Right kidney (tissue), 1 donor: ENCODE measurements at regions not wholly inside any gene's neighbourhood (a gene's known extent, or its start where the extent isn't known, plus 50 kb on each side); places are given as distances from the start of the nearest gene placed in this dataset.
"Not testable (repeated sequence)": the region's sequence is repeated elsewhere in the genome, so short reads cannot be mapped to it uniquely, and the experiment has no call there.

ENCODE experiments used
- DNase-seq: peaks from one replicate; pipeline ENCODE4 v3.0.0-alpha.2; 2016

DNA sequence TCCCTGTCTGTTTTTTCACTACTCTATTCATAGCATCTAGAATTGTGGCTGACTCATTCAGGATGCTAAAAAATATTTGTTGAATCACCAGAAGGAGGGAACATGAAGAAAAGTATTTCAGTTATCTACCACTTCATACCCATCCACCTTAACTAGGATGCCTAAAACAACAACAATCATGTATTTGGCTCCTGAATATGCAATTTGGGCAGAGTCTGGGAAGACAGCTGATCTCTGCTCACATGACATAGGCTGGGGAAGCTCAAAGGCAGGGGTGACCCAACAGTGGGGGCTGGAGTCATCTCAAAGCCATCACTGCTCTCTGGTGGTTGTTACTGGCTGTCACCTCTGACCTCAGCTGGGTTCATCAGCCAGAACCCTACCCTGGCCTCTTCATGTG is 80.1 kb upstream of the RPL38 start:
- no peak for DNase-seq

DNA sequence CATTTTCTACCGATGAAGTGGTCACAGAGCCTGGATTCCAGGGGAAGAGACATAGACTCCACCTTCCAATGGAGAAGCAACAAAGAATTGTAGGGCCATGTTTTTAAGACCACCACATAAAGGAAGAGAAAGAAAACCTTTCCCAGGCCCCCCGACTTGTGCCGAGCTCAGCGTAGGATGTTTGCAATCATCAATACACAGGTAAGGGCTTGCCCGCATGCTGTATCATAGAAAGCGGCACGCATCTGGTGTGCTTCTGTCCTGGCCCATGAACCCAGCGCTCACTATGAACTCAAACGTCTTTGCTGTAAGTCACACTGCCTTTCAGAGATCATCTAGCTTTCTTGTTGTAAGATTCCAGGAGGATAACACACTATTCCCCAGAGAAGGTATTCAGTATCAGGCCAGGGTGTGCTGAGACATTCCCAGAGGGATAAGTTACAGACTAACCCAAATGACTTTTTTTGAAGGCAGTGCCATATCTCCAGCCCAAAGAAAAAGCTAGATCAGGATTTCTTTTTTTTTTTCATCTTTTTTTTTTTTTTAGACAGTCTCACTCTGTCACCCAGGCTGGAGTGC is 79.5 kb upstream of the RPL38 start:
- DNase-seq: no peak

DNA sequence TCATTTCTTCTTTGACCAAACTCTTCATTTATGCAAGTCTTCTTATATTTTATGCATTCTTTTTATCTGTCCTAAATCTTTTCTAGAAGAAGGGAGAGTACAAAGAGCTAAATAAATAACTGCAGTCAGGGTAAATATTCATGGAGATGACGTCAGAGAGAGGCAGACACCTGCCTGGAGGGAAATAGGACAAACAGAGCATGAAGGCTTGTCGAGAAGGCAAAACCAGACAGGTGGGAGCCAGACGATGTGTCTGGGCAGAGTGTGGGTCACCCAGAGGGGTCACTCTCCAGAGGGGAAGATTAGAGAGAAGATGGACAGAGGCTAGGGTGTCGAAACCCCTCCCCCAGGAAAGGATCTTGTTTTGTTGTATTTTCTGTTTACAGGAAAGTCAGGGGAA is 78.3 kb upstream of the RPL38 start:
- no peak for DNase-seq

DNA sequence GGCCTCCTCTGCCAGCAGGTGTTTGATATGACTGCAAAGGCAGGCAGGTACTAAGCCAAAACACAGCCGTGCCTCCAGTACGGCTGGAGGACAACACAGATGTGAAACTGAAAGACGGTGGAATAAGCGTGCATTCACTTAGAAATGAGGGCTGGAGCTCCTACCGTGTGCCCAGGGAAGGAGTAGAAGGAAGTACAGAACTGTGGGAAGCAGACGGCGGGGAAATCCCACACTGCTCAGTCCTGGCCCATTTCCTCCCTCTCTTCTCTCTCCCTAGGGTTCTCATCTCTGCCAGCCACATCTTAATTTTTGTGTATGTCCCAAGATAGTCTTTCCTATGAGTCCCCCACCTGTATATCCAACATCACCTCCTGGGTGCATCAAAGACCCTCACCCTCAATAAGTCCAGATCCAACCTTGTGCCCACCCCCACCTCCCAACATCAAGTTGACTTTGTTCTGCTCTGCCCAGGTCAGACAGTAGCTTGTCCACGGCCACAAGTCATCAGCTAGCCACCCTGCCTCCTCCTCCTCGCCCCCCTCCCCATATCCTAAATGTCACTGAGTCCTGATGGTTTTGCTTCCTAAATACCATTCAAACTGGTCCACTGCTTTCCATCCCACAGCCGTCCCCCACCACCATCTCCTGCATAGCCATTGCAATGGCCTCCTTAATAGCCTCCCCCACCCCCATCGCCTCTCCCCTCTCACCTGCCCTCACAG is 77.1 kb upstream of the RPL38 start:
- no peak for DNase-seq

DNA sequence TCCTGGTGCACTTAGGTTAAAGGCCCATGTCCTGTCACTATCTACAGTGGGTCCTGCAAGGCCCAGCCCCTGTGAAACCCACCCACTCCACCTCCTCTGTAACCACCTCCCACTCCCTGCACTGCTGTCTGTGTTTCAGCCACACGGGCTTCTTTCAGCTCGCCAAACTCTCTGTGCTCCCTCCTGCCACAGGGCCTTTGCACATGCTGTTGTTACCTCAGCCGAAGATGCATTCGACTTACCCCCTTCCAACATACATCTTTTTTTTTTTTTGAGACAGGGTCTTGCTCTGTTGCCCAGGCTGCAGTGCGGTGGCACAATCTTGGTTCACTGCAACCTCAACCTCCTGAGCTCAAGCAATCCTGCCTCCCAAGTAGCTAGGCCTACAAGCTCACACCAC is 76.5 kb upstream of the RPL38 start:
- DNase-seq: no peak

DNA sequence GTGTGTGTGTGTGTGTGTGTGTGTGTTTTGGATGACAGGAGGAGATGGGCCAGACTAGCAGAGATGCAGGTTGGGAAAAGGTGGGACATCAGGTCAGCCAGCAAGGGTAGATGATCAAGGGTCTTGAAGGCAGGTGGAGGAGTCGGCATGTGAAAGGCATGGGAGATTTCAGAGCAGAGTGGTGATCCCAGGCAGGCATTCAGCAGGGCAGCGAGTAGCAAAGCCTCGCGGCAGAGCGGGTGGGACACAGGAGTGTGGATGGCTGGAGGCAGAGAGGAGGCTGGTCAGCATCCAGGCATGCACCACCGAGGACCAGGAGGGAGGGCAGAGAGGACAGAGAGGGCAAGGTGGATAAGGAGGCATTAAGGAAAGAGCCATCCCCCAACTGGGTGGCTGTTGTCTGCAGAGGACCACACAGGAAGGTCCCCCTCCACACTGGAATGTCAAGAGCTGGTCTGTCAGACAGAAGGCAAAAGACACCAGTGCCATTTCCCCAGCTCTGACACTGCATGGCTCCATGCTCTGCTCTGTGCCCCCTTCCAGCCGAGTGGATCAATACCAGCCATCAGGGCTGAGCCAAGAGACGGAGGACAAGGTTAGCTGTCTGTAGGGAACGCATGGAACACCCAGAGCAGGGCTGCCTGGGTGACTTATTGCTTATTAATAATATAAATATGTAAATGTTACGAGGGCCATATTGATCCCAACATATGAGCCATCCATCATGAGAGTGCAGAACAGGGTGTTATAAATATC is 74.8 kb upstream of the RPL38 start:
- no peak for DNase-seq

DNA sequence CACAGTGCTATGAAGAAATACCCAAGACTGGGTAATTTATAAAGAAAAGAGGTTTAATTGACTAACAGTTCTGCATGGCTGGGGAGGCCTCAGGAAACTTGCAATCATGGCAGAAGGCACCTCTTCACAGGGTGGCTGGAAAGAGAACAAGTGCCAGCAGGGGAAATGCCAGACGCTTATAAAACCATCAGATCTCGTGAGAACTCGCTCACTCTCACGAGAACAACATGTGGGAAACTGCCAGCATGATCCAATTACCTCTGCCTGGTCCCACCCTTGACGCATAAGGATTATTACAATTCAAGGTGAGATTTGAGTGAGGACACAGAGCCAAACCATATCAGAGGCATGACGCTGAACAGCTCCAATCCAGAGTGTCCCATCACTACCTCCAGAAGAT is 73.7 kb upstream of the RPL38 start:
- DNase-seq: not testable (repeated sequence)

DNA sequence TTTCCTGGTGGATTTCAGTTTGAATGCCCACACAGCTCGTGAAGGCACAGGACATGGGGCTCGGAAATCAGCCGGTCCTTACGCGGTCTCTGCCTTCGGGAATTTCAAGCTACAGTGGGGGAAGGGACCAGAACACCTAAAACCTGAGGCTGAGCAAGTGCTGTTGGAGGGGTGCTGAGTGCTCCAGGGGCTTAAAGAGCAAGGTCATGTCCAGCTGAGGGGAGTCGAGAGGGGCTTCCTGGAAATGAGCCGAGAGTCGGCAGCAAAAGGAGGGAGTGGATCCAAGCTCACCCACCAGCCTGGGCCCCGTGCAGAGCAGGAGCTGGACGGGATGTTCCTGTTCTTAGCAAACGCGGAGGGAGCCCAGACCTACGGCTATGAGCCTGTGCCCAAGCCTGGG is 73.2 kb upstream of the RPL38 start:
- DNase-seq: no peak

DNA sequence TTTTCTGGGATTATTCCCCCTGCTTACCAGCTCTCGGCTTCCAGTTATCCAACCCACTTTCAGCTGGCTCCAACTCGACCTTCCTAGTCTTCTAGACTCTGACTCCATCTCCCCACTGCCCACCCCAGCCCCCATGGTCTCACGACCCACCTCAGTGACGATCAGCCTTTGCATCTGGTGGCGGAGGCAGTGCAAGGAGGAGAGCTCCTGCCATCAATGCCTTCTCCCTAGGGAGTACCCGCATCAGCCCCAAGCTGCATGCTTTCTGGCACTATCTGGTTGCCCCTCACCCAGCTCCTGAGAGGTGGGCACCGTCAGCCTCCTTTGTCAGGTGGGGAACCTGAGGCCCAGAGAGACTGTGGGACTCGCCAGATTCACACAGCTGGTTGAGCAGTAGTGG is 72.6 kb upstream of the RPL38 start:
- DNase-seq: no peak

DNA sequence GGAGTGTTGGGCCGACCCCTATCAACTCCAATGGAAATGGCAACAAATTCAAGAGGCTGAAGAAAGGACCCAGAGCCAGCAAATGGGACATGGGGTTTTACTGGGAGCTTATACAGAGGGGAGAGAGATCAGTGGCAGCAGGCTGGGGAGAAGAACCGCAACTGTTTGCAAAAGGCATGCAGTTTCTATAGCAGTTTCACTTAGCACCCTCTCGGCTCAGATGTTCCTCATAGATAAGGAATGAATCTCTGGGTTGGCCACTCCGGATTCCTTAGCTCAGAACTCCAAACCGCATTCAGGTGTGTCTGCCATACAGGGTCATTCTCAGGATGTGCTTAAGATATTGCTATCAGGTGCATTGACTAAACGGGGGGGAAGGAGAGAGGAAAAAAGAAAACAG is 71.1 kb upstream of the RPL38 start:
- DNase-seq: no peak

DNA sequence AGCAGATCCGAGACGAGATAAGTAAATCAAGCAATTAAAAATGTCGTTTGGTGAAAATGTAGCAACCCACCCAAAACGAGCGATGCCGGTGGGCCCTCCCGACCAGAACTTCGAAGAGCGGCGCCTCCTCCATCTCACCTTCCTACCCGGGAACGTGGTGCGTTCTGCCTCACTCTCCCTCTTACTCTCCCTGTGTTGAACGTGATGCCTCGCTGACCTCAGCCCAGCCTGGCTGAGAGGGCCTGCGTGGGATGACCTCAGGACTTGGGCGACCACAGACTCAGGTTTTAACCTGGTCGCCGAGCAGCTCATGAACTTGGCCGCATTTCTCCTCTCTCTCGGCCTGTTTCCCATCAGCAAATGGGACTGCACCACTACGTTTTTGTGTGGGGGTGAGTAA is 69.7 kb upstream of the RPL38 start:
- no peak for DNase-seq

DNA sequence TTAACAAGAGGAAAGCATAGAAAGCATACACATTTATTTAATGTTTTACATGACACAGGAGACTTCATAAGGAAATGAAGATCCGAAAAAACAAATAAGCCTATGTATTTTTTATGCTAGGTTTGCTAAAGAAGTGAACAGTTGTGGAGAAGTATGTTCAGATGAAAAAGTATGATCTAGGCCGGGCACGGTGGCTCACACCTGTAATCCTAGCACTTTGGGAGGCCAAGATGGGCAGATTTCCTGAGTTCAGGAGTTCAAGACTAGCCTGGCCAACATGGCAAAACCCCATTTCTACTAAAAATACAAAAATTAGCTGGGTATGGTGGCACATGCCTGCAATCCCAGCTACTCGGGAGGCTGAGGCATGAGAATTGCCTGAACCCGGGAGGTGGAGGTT is 69.2 kb upstream of the RPL38 start:
- not testable (repeated sequence) for DNase-seq

DNA sequence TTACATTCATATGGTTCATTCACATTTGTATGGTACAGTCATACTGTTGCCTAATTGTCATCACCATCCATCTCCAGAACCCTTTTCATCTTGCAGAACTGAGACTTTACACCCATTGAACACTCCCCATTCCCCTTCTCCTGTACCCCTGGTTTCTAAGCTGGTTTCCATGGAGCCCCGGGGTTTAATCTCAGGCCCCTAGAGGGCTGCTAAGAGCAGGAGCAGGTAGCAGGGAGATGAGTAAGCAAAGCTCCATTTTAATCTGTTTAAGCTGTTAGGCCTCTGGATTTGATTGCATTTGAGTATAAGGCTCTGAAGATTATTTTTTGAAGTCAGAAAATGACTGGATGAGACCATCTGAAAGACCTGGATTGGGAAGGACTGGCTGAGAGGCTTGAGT is 68.5 kb upstream of the RPL38 start:
- no peak for DNase-seq

DNA sequence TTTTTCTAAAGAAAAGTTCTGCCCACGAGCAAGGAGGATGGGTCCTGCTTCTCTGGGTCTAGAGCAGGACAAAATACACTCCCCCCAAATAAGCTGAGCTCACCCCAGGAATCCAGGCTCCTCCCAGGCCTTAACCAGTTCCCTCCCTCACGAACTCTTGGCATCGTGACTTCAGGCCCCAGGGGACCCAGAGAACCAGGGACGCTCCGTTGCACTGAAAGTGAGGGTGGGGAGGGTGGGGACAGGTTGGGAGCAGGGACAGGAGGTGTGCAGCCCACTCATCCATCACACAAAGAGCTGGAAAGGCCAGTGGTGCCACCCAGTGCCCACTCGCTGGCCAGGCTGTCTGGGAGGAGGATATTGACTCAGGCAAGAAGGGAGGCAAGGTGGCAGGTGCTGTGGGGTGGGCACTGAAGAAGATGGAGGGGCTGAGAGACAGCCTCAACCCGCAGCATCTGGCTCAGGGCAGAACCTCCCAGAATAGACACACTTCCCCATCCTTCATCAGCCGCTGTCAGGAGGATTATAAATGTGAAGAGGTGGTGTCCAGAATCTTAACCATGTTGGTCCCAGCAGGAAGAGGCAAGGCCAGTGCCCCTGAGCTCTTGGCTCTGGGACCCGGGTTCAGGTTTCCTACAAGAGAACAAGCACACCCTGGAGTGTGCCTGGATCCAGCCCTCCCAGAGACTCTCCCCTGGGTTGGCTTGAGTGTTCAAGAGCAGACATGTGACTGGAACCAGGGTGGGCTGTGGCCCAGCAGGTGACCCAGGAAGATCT is 67.9 kb upstream of the RPL38 start:
- DNase-seq: no peak

DNA sequence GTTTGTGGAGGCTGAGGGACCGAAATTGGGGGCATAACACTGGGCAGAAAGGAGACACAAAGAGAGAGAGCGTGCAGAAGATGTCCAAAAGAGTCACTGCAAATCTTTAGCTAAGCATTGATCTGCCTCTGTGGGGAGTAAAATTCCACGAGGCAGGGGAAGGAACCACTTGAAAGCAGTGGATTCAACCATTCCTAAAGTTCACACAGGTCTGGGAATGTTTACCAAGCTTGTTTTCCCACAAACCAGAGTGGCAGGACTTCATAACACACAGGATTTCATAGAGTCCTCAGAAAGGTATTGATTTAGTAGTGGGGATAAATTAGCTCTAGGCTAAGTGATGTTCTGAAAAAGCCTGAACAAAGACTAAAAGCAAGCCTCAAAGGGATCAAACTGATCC is 66.1 kb upstream of the RPL38 start:
- no peak for DNase-seq

DNA sequence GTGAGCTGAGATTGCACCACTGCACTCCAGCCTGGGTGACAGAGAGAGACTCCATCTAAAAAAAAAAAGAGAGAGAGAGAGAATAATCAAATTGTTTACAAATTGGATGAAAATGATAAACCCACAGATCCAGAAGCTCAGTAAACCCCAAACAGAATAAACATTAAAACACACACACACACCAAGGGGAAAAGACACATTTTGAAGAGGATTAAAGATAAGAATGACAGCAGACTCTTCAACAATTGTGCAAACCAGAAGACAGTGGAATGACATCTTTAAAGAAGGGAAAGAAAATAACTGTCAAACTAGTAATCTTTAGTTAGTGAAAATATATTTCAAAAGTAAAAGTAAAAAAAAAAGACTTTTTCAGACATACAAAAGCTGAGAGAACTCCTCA is 64.4 kb upstream of the RPL38 start:
- no peak for DNase-seq

DNA sequence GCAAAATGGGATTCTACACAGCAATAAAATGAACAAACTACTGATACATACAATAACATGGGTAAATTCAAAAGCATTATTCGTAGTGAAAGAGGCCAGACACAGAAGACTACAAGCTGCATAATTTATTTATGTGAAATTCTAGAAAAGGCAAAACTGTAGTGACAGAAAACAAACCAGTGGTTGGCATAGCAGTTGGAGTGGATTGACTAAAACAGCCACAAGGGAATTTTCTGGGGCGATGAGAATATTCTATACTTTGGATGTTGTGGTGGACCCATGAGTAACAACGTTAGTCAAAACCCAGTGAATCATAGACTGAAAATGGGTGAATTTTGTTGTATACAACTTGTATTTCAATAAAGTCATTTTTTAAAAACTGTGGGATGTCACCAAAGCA is 63.2 kb upstream of the RPL38 start:
- DNase-seq: no peak

DNA sequence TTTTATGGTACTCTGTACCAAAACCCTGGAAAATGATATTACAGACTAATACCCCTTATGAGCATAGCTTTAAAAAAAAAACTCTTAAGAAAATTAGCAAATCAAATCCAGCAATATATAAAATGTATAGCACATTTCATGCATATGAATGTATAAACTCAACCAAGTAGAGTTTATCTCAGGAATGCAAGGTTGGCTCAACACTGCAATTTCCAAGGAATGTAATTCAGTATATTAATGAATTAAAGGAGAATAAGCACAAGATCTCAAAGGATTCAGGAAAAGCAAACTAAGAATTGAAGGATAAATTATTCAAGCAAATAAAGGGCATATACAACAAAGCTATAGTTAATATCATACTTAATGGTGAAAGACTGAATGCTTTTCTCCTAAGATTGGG is 61.9 kb upstream of the RPL38 start:
- no peak for DNase-seq

DNA sequence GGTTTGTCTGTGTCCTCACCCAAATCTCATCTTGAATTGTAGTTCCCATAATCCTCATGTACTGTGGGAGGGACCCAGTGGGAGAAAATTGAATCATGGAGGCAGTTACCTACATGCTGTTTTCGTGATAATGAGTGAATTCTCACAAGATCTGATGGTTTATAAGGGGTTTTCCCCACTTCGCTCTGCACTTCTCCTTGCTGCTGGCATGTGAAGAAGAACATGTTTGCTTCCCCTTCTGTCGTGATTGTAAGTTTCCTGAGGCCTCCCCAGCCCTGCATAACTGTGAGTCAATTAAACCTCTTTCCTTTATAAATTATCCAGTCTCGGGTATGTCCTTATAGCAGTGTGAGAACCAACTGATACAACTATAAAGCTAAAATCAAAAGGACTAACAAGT is 60.2 kb upstream of the RPL38 start:
- not testable (repeated sequence) for DNase-seq

DNA sequence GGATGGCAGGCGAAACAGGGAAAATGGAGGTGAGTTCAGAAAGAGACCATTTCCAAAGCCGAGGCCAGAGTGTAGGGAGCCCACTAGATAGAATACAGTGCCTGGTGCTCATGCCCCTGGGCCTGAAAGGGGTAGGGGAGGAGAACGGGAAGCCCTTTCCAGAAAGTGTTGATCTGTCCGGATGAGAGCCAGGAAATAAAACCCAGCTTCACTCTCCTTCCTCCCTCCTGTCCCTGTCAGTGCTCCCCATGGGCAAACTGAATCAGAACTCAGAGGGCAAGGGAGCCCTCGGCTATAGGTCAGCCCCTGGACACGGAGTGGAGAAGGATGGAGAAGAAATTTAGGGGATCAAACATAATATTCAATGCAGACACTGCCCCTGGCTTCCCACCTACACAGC is 57.7 kb upstream of the RPL38 start:
- no peak for DNase-seq

DNA sequence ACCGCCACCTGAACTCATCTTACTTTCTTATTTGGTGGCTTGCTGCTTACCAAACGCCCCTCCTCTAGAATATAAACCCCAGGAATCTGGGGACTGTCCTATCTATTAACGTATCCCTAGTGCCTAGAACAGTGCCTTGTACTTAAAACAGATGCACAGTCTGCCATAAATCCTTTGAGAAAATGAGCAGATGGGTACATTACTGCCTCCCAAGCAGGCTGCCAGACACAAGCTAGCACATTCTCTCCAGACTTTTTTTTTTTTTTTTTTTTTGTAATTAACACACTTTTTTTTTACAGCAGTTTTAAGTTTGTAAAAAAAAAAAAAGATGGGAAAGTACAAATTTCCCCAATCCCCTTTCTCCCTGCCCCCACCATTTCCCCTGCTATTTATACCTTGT is 57.3 kb upstream of the RPL38 start:
- DNase-seq: no peak

DNA sequence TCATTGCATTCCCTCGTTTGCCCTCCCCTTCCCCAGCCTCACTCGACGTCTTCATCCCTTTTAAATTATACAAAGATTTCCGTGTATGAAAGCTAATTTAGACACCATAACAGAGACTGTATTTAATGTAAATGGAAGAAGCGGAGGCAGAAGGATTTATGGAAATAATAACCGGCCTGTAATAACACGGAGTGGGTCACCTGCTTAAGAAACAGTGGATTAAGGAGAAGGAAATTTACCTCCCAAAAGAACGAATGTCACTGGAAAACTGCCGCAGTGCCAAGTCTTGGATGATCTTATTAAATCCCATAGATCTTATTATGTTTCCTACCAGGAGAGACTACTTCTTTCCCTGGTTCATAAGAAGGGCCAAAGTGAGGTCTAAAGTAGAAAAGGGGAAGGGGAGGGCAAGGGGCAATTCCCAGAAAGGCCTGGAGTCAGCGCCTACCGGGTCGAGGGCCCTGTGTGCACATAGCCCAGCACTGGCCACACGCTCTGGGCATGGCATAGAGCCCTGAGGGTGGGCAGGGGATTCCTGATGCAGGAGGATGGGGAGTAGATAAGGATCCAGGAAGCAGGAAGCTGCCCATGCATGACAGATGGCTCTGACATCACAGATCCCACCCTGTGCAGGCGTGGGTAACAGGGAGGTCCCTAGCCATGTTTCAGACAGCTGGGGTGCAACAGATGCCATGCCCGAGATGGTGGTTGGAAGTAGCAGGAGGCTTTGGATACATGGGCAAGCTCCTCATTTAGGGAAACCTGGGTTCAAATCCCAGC is 56.2 kb upstream of the RPL38 start:
- no peak for DNase-seq
